ENCODE measurements at regions not wholly inside any gene's neighbourhood (a gene's known extent, or its start where the extent isn't known, plus 50 kb on each side); places are given as distances from the start of the nearest gene placed in this dataset.
A peak's percentile ranks its signal among the peaks of the same experiment; 100 is the strongest.

- no peak for DNase-seq (ENCODE audit: extremely low read depth, low read depth)
Observed at GRCh38 chr4:156193106-156193505, 239.4 kb upstream of the CTSO start.

GRCh38 chr4:156192033-156192432 is 238.4 kb upstream of the CTSO start:
- no peak for DNase-seq (ENCODE audit: extremely low read depth, low read depth)

GRCh38 chr4:156191044-156191781 is 237.5 kb upstream of the CTSO start:
- DNase-seq (ENCODE audit: extremely low read depth, low read depth) = no peak

GRCh38 chr4:156190615-156191014 is 236.9 kb upstream of the CTSO start:
- no peak for DNase-seq (ENCODE audit: extremely low read depth, low read depth)

- no peak for DNase-seq (ENCODE audit: extremely low read depth, low read depth)
Observed at GRCh38 chr4:156188596-156188995, 234.9 kb upstream of the CTSO start.

- DNase-seq (ENCODE audit: extremely low read depth, low read depth) = no peak
Observed at GRCh38 chr4:156186111-156186510, 232.4 kb upstream of the CTSO start.

- DNase-seq (ENCODE audit: extremely low read depth, low read depth) = no peak
Observed at GRCh38 chr4:156185514-156186055, 231.9 kb upstream of the CTSO start.

- no peak for DNase-seq (ENCODE audit: extremely low read depth, low read depth)
Observed at GRCh38 chr4:156182269-156182668, 228.6 kb upstream of the CTSO start.

- DNase-seq (ENCODE audit: extremely low read depth, low read depth) = no peak
Observed at GRCh38 chr4:156177941-156178340, 224.3 kb upstream of the CTSO start.

- DNase-seq (ENCODE audit: extremely low read depth, low read depth) = no peak
Observed at GRCh38 chr4:156176896-156177295, 223.2 kb upstream of the CTSO start.

- no peak for DNase-seq (ENCODE audit: extremely low read depth, low read depth)
Observed at GRCh38 chr4:156173937-156174336, 220.3 kb upstream of the CTSO start.

GRCh38 chr4:156173486-156173885 is 219.8 kb upstream of the CTSO start:
- DNase-seq (ENCODE audit: extremely low read depth, low read depth) = no peak

GRCh38 chr4:156169861-156170260 is 216.2 kb upstream of the CTSO start:
- no peak for DNase-seq (ENCODE audit: extremely low read depth, low read depth)

- DNase-seq (ENCODE audit: extremely low read depth, low read depth) = peak; percentile 48
Observed at GRCh38 chr4:156169011-156169410, 215.3 kb upstream of the CTSO start.

- DNase-seq (ENCODE audit: extremely low read depth, low read depth) = no peak
Observed at GRCh38 chr4:156168288-156168687, 214.6 kb upstream of the CTSO start.

- DNase-seq (ENCODE audit: extremely low read depth, low read depth) = no peak
Observed at GRCh38 chr4:156158747-156159146, 205.1 kb upstream of the CTSO start.

GRCh38 chr4:156154978-156155377 is 201.3 kb upstream of the CTSO start:
- DNase-seq (ENCODE audit: extremely low read depth, low read depth) = no peak

GRCh38 chr4:156146571-156146970 is 192.9 kb upstream of the CTSO start:
- DNase-seq (ENCODE audit: extremely low read depth, low read depth) = no peak

- DNase-seq (ENCODE audit: extremely low read depth, low read depth) = no peak
Observed at GRCh38 chr4:156144961-156145360, 191.3 kb upstream of the CTSO start.

- no peak for DNase-seq (ENCODE audit: extremely low read depth, low read depth)
Observed at GRCh38 chr4:156138781-156139280, 185.2 kb upstream of the CTSO start.

GRCh38 chr4:156137679-156138473 is 184.2 kb upstream of the CTSO start:
- no peak for DNase-seq (ENCODE audit: extremely low read depth, low read depth)

GRCh38 chr4:156132196-156132595 is 178.5 kb upstream of the CTSO start:
- DNase-seq (ENCODE audit: extremely low read depth, low read depth) = no peak
